ENCODE measurements at regions not wholly inside any gene's neighbourhood (a gene's known extent, or its start where the extent isn't known, plus 50 kb on each side); places are given as distances from the start of the nearest gene placed in this dataset.
A peak's percentile ranks its signal among the peaks of the same experiment; 100 is the strongest.

GRCh38 chr3:174408310-174408709 is 450.8 kb upstream of the NAALADL2 start:
- DNase-seq = no peak

GRCh38 chr3:174409086-174409743 is 449.9 kb upstream of the NAALADL2 start:
- peak; percentile 9 for DNase-seq

GRCh38 chr3:174413062-174413912 is 445.8 kb upstream of the NAALADL2 start:
- DNase-seq = no peak

GRCh38 chr3:174414902-174415301 is 444.2 kb upstream of the NAALADL2 start:
- DNase-seq = no peak

GRCh38 chr3:174417573-174417972 is 441.6 kb upstream of the NAALADL2 start:
- DNase-seq = no peak

GRCh38 chr3:174419216-174419615 is 439.9 kb upstream of the NAALADL2 start:
- DNase-seq = no peak

GRCh38 chr3:174423936-174424335 is 435.2 kb upstream of the NAALADL2 start:
- DNase-seq = no peak

- DNase-seq = no peak
These were observed 434.5 kb upstream of the NAALADL2 start for GRCh38 chr3:174424656-174425055.

- no peak for DNase-seq
These were observed 433.7 kb upstream of the NAALADL2 start for GRCh38 chr3:174425422-174425821.

- DNase-seq = no peak
These were observed 428.1 kb upstream of the NAALADL2 start for GRCh38 chr3:174430986-174431385.

GRCh38 chr3:174431717-174432116 is 427.4 kb upstream of the NAALADL2 start:
- DNase-seq = no peak

GRCh38 chr3:174436367-174436766 is 422.8 kb upstream of the NAALADL2 start:
- DNase-seq = no peak

GRCh38 chr3:174438501-174439145 is 420.5 kb upstream of the NAALADL2 start:
- no peak for DNase-seq

GRCh38 chr3:174439331-174440252 is 419.5 kb upstream of the NAALADL2 start:
- peak; percentile 82 for DNase-seq

- DNase-seq = peak; percentile 38
These were observed 418.9 kb upstream of the NAALADL2 start for GRCh38 chr3:174440253-174440701.

- peak; percentile 94 for DNase-seq
These were observed 418.2 kb upstream of the NAALADL2 start for GRCh38 chr3:174440741-174441587.

- DNase-seq = peak; percentile 34
These were observed 417.4 kb upstream of the NAALADL2 start for GRCh38 chr3:174441588-174442301.

- DNase-seq = no peak
These were observed 416.8 kb upstream of the NAALADL2 start for GRCh38 chr3:174442302-174442682.

GRCh38 chr3:174444391-174444790 is 414.7 kb upstream of the NAALADL2 start:
- DNase-seq = no peak

- DNase-seq = no peak
These were observed 401.4 kb upstream of the NAALADL2 start for GRCh38 chr3:174457758-174458157.

GRCh38 chr3:174460831-174461230 is 398.3 kb upstream of the NAALADL2 start:
- DNase-seq = no peak

Measured in kidney glomerular epithelial cell (primary cell).